HG03575 (cell line): ENCODE measurements at regions not wholly inside any gene's neighbourhood (a gene's known extent, or its start where the extent isn't known, plus 50 kb on each side); places are given as distances from the start of the nearest gene placed in this dataset.
A peak's percentile ranks its signal among the peaks of the same experiment; 100 is the strongest.

Source experiments
- ATAC-seq: cut with Tn5 transposase; IDR thresholded peaks from one replicate; pipeline ENCODE4 v1.9.1; 2021; ENCODE audit not compliant: unreplicated experiment, insufficient number of reproducible peaks, low FRiP score; ENCODE audit errors: extremely low read depth

DNA sequence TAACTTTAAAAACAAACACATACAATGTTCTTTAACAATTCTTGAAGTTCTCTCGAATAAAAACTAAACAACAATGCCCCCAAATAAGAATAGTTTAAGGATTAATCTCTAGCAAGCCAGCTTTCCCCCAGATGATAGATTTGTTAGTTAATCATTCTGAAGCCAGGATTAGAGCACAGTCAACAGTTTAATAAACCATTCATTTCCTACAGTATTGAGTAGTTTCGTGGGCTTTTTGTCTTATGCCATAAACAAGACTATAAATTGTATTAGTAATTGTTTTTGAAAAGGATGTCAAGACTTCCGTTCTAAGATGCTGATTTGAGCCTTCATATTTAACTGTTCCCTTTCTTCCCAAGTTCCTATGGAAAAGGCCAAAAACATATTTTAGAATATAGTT lies 136.6 kb downstream of the PIK3R1 start:
- ATAC-seq = no peak

DNA sequence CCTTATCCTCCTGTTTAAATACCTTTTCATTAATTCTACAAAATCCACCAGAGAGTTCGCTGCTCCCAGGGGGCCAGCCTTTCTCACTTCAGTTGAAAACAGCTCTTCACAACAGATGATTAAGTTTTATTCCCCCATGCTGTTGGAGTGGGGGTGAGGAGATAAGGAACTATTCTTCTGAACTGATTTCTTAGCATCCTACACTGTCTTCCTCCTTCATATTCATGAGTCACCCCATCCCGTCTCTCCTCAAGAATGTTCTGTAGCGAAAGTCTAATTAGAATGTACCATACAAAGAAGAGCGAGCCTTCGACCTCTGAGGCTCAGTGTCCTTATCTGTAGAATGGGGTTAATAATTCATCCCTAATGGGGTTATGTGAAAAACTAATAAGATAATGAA lies 138.0 kb downstream of the PIK3R1 start:
- ATAC-seq = no peak

DNA sequence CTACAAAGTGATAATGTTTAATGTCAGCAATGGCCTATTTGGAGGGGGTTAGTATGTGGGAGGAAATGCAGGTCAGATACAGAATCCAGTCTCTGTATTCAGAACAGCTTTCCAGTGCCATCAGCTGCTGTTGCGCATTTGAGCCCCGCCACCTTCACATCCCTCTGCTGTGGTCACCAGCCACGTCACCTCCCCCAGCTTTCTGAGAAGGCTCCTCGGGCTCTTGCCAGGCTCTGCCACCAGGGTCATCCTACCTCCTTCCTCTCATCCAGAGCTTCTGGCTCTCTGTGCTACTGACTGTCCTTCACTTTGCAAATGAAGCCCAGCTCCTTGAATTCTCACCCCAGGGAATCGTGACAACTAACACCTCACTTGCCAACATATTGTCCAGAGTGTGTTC lies 138.8 kb downstream of the PIK3R1 start:
- no peak for ATAC-seq

DNA sequence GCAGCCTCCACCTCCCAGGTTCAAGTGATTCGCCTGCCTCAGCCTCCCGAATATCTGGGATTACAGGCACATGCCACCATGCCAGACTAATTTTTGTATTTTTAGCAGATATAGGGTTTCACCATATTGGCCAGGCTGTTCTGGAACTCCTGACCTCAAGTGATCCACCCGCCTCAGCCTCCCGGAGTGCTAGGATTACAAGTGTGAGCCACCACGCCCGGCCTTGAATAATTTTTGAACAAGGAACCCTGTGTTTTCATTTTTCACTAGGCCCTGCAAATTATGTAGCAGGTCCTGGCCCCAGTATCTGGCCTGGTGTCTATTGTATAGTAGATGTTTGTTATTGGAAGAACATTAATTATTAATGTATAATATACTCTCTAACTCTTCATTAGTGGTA lies 140.7 kb downstream of the PIK3R1 start:
- no peak for ATAC-seq

DNA sequence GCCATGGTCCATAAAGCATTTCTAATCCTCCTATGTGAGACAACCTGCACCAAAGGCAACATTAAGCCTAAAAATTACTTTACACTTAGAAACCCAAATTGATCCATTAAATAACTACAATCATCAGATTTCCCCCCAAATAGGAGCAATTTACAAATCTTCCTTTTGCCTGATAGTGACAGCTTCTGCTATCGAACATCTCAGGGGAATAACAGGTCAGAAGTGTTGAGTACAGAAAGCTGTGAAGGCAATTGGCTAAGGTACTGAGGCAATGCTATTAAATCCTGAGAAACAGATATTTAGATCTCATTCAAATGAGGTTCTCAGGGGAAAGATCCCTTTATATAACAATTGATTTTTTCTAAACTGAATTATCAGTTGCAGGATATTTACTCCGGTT lies 141.1 kb downstream of the PIK3R1 start:
- ATAC-seq = no peak

DNA sequence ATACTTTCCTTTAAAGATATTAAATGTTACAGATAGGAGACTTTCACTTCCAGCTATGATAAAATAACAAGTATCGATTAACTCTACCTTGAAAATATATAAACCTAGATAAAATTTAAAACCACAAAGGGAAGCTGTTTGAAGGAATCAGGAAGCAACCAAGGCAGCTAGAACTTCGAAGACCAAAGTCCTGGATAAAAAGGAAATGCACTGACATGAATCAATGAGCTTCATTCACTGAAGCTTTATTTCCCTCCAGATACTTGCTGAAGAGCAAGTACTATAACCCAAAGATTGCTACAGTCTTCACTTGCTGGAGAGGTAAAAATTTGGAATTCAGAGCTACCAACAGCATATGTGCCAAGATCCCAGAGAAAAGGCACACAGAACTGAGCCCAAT lies 144.1 kb downstream of the PIK3R1 start:
- ATAC-seq = no peak

DNA sequence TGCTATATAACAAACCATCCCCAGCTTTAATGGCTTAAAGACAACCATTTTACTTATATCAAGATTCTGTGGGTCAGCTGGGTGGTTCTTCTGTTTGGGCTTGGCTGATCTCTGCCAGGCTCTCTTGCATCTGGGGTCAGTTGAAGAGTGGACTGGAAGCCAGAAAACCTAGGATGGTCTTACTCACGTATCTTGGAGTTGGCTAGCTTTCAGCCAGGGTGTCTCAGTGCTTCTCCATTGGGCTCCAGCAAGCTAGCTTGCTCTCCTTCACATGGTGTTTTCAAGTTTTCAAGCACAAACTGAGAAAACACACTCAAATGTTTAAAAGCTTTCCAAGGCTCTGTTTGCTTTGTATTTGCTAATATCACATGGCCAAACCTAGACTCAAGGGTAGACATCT lies 146.8 kb downstream of the PIK3R1 start:
- no peak for ATAC-seq

DNA sequence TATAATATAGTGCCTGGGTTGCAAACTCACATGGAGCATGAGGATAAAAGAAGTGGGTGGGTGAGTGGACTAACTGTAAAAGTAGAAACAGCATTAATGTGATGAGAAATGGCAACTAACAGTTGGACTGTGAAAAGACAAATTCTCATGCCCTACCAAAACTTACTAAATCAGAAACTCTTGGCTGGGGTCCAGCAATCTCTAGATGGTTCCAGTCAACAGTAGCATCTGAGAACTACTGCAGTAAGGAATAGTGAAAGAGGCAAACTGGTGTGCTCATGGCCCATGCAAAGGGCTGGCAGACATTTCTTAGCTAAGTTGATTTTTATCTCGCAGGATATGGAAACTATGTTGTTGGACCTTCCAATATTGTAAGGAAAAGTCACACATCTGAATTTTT lies 150.3 kb downstream of the PIK3R1 start:
- no peak for ATAC-seq

DNA sequence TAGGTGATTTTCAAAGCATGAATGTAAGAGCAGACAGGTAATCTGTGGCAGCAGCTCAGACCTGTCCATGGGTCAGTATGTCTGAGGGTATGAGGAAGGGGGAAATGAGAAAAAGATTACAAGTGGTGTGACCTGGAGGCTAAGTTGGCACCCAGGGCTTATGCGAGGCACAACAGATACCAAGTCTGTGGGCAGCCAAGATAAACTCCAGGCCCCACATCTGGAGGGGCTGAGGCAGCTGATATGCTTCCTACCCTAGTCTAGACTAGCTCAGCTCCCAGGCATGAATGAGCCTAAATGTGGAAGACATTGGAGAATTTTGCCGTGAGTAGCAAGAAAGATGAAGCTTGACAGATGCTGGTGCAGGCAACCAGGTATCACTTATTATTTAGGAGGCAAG lies 151.7 kb downstream of the PIK3R1 start:
- no peak for ATAC-seq

DNA sequence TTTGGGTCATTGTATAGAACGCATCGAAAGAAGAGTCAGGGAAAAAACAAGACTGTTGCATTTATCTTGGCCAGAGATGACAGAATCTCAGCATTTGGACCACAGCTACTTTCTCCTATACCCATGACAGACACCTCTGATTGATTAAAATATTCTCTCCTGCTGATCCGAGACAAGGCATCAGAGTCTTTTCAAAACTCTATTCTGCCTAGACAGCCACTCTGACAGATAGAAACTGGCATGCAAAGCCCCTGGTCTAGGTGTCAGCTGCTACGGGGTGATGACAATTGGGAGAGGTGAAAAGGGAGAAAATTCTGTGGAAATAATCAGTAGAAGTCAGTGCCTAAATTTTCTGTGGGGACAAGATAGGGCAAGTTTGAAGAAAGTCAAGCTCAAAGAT lies 152.2 kb downstream of the PIK3R1 start:
- no peak for ATAC-seq

DNA sequence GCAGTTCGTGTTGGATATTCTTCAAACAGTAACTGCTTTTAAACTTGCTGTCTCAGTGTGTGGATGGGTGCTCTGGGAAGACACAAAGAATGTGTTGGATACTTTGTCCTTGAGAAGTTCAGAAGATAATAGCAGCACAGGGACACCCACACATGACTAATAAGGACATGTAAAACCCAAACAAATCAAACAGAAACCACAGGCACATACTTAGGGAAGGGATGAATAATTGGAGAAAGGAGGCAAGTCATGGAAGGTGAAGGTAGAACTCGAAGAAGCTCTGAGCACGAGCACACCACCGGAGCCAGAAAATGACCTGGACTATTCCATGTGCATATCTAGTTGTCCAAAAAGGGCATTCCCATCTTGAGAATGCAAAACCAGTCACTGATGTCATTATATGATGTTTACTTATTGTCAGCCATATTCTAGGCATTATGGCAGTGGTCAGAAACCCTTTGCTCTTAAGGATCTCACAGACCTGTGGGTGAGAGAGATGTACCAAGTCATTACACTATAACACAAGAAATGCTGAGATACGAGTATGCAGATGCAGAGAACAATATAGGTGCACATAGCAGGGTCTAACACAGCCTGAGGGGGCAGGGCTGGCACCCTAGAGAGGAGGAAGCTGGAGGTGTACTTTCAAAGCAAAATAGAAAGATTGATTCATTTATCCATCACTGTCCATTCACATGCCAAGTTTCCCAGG lies 152.9 kb downstream of the PIK3R1 start:
- no peak for ATAC-seq

DNA sequence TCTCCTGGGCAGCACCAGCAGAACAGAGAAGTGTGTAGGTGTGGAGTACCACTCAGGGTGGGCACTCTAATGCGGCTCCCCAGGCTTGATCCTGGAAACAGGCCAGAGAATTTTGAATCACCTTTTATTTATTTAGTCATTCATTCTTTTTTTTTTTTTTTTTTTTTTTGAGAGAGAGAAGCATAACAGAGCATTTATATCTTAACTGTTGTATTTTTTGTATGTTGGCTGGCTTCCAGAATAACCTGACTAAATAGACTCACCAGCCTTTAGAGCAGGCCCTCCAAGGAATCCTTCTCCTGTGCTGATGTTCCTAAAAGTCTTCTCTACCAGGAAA lies 153.4 kb downstream of the PIK3R1 start:
- no peak for ATAC-seq

DNA sequence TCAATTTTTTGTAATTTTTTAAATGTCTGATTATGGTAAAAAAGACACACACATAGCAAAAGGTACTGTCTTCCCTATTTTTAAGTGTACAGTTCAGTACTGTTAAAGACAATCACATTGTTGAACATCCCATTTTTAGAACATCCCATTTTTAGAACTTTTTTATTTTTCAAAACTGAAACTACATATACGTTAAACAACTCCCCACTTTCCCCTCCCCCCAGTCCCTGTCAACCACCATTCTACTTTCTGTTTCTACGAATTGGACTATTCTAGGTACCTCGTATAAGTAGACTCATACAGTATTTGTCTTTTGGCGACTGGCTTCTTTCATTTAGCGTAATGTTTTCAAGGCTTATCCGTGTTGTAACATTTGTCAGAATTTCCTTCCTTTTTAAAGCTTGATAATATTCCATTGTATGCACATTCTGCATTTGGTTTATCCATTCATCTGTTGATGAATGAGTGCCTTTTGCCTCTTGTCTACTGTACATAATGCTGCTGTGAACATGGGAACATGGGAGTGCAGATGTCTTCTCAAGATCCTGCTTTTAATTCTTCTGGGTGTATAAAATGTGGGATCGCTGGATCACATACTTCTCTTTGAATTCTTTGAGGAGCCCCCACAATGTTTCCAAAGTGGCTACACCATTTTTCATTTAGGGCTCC lies 154.0 kb downstream of the PIK3R1 start:
- peak; percentile 48 for ATAC-seq

DNA sequence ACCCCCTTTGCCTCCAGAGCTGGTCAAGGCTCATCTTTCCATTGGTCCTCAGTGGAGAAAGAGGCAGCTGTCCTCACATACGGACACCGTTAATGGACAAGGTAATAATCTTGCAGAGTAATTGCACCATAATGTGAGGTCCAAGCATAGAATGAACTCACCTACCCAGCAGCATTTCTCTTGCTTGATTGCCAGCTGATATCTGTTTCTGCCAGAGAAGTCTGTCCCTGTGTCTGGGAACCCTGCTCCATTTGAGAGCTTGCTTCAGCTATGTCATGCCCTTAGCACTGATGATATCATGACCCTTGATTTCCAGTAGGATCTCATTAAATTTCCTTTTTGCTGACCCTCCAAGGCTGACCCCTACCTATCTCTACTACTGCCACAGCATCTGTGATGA lies 154.6 kb downstream of the PIK3R1 start:
- no peak for ATAC-seq

DNA sequence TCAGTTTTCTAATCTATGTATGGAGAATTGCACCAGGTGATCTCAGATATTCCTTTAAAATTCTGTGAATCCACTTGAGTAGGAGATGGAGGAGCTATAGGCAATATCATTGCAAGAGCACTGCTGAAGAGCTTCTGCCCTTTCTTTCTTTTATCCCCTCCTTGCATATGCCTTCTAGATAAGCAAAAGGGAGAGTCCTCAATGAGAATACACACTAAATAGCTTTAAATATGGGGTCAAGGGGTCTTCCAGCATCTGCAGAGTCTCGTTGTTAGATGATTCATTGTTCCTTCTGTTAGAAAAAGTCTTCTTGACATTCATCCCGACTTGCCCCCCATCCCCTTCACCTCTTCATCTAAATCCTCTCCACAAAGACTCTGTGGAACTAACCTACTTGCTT lies 156.1 kb downstream of the PIK3R1 start:
- no peak for ATAC-seq

DNA sequence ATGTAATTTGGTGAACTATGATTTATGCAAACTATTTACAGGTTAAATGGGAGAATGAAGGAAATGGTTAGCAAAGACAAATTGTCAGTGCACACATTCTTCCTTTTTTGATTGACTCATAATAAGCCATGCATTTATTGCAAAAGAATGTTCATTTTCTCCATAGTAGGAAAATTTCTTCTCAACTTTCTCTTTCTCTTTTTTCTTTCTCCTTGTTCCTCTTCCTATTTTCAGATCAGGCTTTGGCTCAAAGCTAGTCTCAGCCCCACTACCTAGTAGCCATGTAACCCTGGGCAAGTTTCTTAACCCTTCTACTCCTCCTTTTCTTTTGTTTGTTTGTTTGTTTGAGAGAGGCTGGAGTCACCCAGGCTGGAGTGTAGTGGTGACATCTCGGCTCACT lies 156.6 kb downstream of the PIK3R1 start:
- no peak for ATAC-seq

DNA sequence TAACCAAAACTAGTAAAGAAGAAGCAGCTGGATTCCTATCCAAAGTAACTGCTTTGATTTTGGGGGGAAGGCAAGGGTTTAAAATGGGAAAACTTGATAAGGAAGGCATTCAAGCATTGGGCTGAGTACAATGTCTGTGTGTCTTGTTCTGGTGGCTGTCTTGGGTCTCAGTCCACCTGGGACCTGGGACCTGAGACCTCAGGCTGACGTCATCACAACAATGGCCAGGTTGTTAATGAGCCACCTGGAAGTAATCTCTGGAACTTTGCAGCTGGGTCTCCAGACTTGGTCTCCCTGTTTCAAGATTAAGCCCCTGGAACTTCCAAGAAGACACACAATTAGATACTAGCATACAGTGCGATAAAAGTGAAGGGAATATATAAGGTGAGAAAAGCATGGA lies 157.5 kb downstream of the PIK3R1 start:
- ATAC-seq = no peak

DNA sequence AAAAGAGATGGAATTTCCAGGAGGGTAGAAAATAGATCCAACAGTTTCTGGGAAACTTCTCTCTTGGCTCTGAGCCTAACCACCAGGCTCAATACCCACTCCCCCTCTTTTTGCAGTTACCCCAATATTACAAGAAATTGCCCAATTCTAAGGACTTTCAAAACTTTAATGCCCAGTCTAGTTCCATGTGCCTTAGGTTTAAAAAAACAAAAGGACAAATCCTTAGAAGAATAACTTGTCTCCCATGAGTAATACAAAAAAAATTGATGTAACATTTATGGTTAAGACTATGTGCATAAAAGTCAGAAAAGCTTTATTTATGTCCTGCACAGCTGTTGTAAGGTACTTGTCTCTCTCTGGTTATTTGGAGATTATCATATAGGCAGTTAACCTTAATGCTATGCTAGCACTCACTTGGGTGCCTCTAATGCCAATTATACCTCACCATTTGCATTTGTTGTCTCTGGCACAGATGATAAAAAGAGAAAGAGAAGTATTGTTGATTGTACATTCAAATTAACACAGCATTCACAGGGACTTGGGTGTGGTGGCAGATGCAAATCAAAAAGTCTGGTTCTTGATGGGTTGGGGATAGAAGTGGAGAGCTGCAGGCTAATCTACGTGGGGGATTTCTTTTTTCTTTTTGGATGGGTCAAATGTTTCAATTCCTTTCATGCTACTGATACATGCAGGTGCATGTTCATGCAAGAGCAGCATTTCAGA lies 159.4 kb downstream of the PIK3R1 start:
- no peak for ATAC-seq

DNA sequence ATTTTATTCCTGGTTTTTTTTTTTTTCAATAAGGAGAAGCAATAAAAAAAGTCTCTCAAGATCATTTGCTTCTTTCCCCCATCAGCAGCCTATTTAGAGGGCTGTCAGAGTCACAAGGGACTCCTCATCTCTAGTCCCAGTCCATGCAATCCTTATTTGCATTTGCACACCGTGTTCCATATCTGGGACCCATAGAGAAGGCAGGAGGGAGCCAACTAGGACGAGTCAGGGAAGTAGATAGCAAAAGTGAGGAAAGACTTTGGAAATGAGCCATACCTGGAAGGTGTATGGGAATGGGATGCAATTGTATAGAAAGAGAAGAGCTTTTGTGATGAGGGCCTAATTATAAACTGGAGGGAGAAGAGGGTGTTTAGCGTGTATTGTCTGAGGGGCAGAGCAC lies 160.0 kb downstream of the PIK3R1 start:
- no peak for ATAC-seq

DNA sequence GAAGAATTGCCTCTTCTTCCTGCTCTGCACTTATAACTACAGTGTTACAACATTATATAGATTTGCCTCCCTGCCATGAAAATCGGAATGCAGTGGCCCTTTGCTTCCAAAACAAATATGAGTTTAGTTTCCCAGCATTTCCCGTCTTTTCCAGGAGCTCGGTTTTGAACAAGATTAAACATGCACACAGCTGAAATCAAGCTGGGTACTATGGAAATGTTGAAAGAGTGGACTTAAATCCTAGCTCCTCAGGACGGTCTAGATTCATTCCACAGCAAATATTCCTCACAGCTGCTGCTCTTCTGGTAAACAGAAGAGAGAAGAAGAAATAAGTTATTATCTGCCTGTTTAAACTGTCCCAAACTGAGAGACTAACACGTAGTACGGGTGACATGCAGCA lies 161.4 kb downstream of the PIK3R1 start:
- ATAC-seq = no peak
